HCT116 (cell line): ENCODE measurements at regions not wholly inside any gene's neighbourhood (a gene's known extent, or its start where the extent isn't known, plus 50 kb on each side); places are given as distances from the start of the nearest gene placed in this dataset.

ENCODE experiments used
- ATAC-seq: fragments of 200-7000 bp; cut with Tn5 transposase; 2 replicates; pipeline ENCODE4 v1.9.1; 2020; ENCODE audit warnings: mild to moderate bottlenecking, moderate library complexity
- BruUV-seq: library from RNA; stranded (reverse); fragments of 400-500 nt; replicated peaks from 2 replicates; lab custom pipeline; 2021; lab: Mats Ljungman, UMichigan
- CTCF ChIA-PET: fragments of 300-600 bp; sonication (Branson Sonifier 250); formaldehyde crosslinking; loops from one replicate; lab custom pipeline; 2021; ENCODE audit warnings: antibody characterized with exemption; lab: Charles Lee
- POLR2A ChIA-PET: fragments of 300-600, 350-600 bp; sonication (Branson Sonifier 250); formaldehyde crosslinking; loops from one replicate; lab custom pipeline; 2021; ENCODE audit warnings: antibody characterized with exemption; lab: Charles Lee
- RAD21 ChIA-PET, 2 experiments: fragments of 300-600 bp; sonication (Branson Sonifier 250); formaldehyde crosslinking; loops; one replicate each; lab custom pipeline; 2023; ENCODE audit warnings: low total read pairs in 2 of 2; ENCODE audit not compliant: uncharacterized antibody in 2 of 2, unreplicated experiment in 2 of 2, low non-redundant PET in 1 of 2; lab: Charles Lee
- DNase-seq: peaks from one replicate; pipeline ENCODE4 v3.0.0-alpha.2; 2010; ENCODE audit warnings: low read depth, low spot score
- H2AFZ ChIP-seq: fragments of 200-600 bp; shearing (Covaris generic), sonication (generic); 2 replicates; pipeline ENCODE4 v1.6.1; 2017; ENCODE audit warnings: low read depth, mixed run types, mixed read lengths, antibody characterized with exemption, low read length; ENCODE audit not compliant: poor library complexity, severe bottlenecking
- H3K27ac ChIP-seq: 2 replicates; pipeline ENCODE4 v1.5.1; 2012; ENCODE audit warnings: low read depth, low read length
- H3K27me3 ChIP-seq: fragments of 200-600 bp; sonication (generic); 2 replicates; pipeline ENCODE4 v1.6.1; 2016; ENCODE audit warnings: mixed run types, low read length, mixed read lengths; ENCODE audit not compliant: insufficient read depth
- H3K36me3 ChIP-seq, 2 experiments: fragments of 200-500 bp in 1 of 2; fragments of 200-600 bp in 1 of 2; sonication (Bioruptor generic) in 1 of 2; sonication (generic) in 1 of 2; 2 replicates each; pipeline versions ENCODE4 v1.5.1 to v1.6.1; 2014 to 2016; ENCODE audit warnings: low read length in 2 of 2, inconsistent platforms in 1 of 2, mixed read lengths in 1 of 2, mixed run types in 1 of 2; ENCODE audit not compliant: insufficient read depth in 2 of 2, control insufficient read depth in 1 of 2
- H3K4me1 ChIP-seq, 2 experiments: fragments of 200-600 bp in 1 of 2; sonication (generic) in 1 of 2; 2 replicates each; pipeline versions ENCODE4 v1.5.1 to v1.6.1; 2012 to 2017; ENCODE audit warnings: low read length in 2 of 2, inconsistent platforms in 1 of 2, mild to moderate bottlenecking in 1 of 2, mixed read lengths in 1 of 2, mixed run types in 1 of 2, moderate library complexity in 1 of 2; ENCODE audit not compliant: insufficient read depth in 2 of 2, control insufficient read depth in 1 of 2
- H3K4me2 ChIP-seq: fragments of 200-600 bp; sonication (generic); 2 replicates; pipeline ENCODE4 v1.6.1; 2017; ENCODE audit warnings: mixed run types, low read length, mixed read lengths
- H3K4me3 ChIP-seq, 2 experiments: fragments of 200-600 bp in 1 of 2; sonication (generic) in 1 of 2; replicated peaks in 1 of 2; 2 replicates each; pipeline ENCODE4 v1.5.1; 2011 to 2016; ENCODE audit warnings: low read length in 2 of 2, control low read depth in 1 of 2, low read depth in 1 of 2, mild to moderate bottlenecking in 1 of 2, mixed read lengths in 1 of 2, mixed run types in 1 of 2
- H3K79me2 ChIP-seq: fragments of 200-600 bp; sonication (generic); 2 replicates; pipeline ENCODE4 v1.6.1; 2017; ENCODE audit warnings: mild to moderate bottlenecking, mixed run types, low read length, moderate library complexity, mixed read lengths; ENCODE audit not compliant: insufficient read depth
- H3K9ac ChIP-seq: fragments of 200-600 bp; sonication (generic); 2 replicates; pipeline ENCODE4 v1.6.1; 2016; ENCODE audit warnings: low read length, mixed read lengths
- H3K9me2 ChIP-seq: fragments of 200-600 bp; sonication (generic), shearing (Covaris generic); 2 replicates; pipeline ENCODE4 v1.6.1; 2017; ENCODE audit warnings: mixed run types, mild to moderate bottlenecking, moderate library complexity; ENCODE audit not compliant: insufficient read depth
- H3K9me3 ChIP-seq, 2 experiments: fragments of 200-500 bp in 1 of 2; fragments of 200-600 bp in 1 of 2; sonication (Bioruptor generic) in 1 of 2; sonication (generic) in 1 of 2; 2 replicates each; pipeline ENCODE4 v1.6.1; 2014 to 2017; ENCODE audit warnings: low read length in 2 of 2, mixed read lengths in 2 of 2, inconsistent platforms in 1 of 2, low read depth in 1 of 2, mild to moderate bottlenecking in 1 of 2, mixed run types in 1 of 2, moderate library complexity in 1 of 2; ENCODE audit not compliant: control insufficient read depth in 1 of 2, insufficient read depth in 1 of 2
- H4K20me1 ChIP-seq: fragments of 200-600 bp; sonication (generic), shearing (Covaris generic); 2 replicates; pipeline ENCODE4 v1.6.1; 2017; ENCODE audit warnings: mixed run types, mild to moderate bottlenecking, moderate library complexity; ENCODE audit not compliant: insufficient read depth
- CEBPB ChIP-seq: IDR thresholded peaks from 2 replicates; pipeline ENCODE4 v1.6.1; 2012; ENCODE audit warnings: low read depth
- EZH2 ChIP-seq: fragments of 200-600 bp; sonication (generic); IDR thresholded peaks from 2 replicates; pipeline ENCODE4 v1.6.1; 2017; ENCODE audit warnings: antibody characterized with exemption, mixed run types
- POLR2A ChIP-seq: IDR thresholded peaks from 2 replicates; pipeline ENCODE4 v1.7.0; 2011; ENCODE audit warnings: borderline replicate concordance; ENCODE audit not compliant: insufficient read depth, insufficient read length; ENCODE audit errors: extremely low read depth
- RAD21 ChIP-seq: IDR thresholded peaks from 2 replicates; pipeline ENCODE4 v1.6.1; 2012; ENCODE audit warnings: low read depth, mild to moderate bottlenecking
- SIN3A ChIP-seq: IDR thresholded peaks from 2 replicates; pipeline ENCODE4 v1.6.1; 2012; ENCODE audit warnings: low read depth
- SP1 ChIP-seq: IDR thresholded peaks from 2 replicates; pipeline ENCODE4 v1.6.1; 2012; ENCODE audit warnings: low read depth
- SRF ChIP-seq: IDR thresholded peaks from 2 replicates; pipeline ENCODE4 v1.6.1; 2012; ENCODE audit warnings: low read depth
- YY1 ChIP-seq: IDR thresholded peaks from 2 replicates; pipeline ENCODE4 v1.6.1; 2011; ENCODE audit warnings: low read length, low read depth, moderate library complexity, mild to moderate bottlenecking; ENCODE audit not compliant: insufficient replicate concordance; ENCODE audit errors: extremely low read depth
- ZFX ChIP-seq: fragments of 450-650 bp; IDR thresholded peaks from 2 replicates; pipeline ENCODE4 v1.6.1; 2017
- intact Hi-C: fragments of 100-400 bp; cut with micrococcal nuclease; formaldehyde crosslinking; loops from 2 replicates; pipeline ENCODE4 v1.10.0; 2022
- TF ChIP-seq, protein P1 (sequence below): IDR thresholded peaks from 2 replicates; pipeline ENCODE4 v1.6.1; 2012; ENCODE audit warnings: low read depth
- TF ChIP-seq, protein P2 (sequence below): IDR thresholded peaks from 2 replicates; pipeline ENCODE4 v1.6.1; 2012
- TF ChIP-seq, protein P3 (sequence below), 3 experiments: fragments of 200-600 bp in 1 of 3; sonication (generic) in 1 of 3; IDR thresholded peaks in 2 of 3; conservative IDR thresholded peaks in 1 of 3; 2 replicates each; pipeline ENCODE4 v1.5.1; 2012 to 2017; ENCODE audit warnings: low read depth in 2 of 3, low read length in 2 of 3, antibody characterized with exemption in 1 of 3, borderline replicate concordance in 1 of 3, control low read depth in 1 of 3, mild to moderate bottlenecking in 1 of 3, mixed read lengths in 1 of 3, mixed run types in 1 of 3, moderate library complexity in 1 of 3; ENCODE audit not compliant: insufficient read depth in 1 of 3

DNA sequence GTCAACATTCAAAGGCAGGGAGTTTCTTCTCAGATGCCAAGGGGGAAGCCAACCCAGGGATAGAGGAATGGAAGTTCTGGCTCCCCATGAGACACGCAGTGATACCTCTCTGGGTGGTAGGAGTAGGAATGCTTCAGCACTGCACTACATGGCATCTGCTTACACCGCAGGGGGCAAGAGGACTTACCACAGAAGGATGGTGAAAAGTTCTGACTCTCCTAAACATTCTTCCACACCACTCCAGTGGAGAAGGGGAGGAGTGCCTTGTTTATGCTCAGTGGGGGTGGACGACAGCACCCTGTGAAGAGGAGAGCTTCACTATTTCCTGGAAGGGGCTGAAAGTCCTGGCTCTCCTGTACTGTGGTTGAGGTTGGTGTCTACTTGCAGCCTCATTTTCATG lies 1011.3 kb upstream of the WWC1 start:
- Histone ChIP-seq H3K9ac (no peak overlapping the region), H3K4me3 (no peak overlapping the region), H2AFZ (no peak overlapping the region), H3K9me2 (no peaks in the 10 kb centered on the region), H3K79me2 (no peaks in the 10 kb centered on the region), H3K27ac (no peak overlapping the region), H3K27me3 (no peaks in the 10 kb centered on the region), H4K20me1 (no peaks in the 10 kb centered on the region), H3K4me2 (no peak overlapping the region), H3K4me1 (no peaks in the 10 kb centered on the region), H3K36me3 (no peaks in the 10 kb centered on the region), H3K9me3 (peaks cover 0 to 3% of the 10 kb centered on the region in 2 experiments; a peak in 1 of 4 replicates)
- ATAC-seq = no peak
- CTCF ChIA-PET = no interaction called here
- RAD21 ChIA-PET = no interaction called here
- DNase-seq = no peak
- intact Hi-C loops = no loop called here
- no TSS peak for BruUV-seq
- POLR2A ChIA-PET = no interaction called here
- no peak for TF ChIP-seq ZFX
- TF ChIP-seq RAD21 = no peak
- TF ChIP-seq, protein P1, sequence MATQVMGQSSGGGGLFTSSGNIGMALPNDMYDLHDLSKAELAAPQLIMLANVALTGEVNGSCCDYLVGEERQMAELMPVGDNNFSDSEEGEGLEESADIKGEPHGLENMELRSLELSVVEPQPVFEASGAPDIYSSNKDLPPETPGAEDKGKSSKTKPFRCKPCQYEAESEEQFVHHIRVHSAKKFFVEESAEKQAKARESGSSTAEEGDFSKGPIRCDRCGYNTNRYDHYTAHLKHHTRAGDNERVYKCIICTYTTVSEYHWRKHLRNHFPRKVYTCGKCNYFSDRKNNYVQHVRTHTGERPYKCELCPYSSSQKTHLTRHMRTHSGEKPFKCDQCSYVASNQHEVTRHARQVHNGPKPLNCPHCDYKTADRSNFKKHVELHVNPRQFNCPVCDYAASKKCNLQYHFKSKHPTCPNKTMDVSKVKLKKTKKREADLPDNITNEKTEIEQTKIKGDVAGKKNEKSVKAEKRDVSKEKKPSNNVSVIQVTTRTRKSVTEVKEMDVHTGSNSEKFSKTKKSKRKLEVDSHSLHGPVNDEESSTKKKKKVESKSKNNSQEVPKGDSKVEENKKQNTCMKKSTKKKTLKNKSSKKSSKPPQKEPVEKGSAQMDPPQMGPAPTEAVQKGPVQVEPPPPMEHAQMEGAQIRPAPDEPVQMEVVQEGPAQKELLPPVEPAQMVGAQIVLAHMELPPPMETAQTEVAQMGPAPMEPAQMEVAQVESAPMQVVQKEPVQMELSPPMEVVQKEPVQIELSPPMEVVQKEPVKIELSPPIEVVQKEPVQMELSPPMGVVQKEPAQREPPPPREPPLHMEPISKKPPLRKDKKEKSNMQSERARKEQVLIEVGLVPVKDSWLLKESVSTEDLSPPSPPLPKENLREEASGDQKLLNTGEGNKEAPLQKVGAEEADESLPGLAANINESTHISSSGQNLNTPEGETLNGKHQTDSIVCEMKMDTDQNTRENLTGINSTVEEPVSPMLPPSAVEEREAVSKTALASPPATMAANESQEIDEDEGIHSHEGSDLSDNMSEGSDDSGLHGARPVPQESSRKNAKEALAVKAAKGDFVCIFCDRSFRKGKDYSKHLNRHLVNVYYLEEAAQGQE = no peak
- no peak for TF ChIP-seq CEBPB
- no peak for TF ChIP-seq SIN3A
- TF ChIP-seq, protein P2, sequence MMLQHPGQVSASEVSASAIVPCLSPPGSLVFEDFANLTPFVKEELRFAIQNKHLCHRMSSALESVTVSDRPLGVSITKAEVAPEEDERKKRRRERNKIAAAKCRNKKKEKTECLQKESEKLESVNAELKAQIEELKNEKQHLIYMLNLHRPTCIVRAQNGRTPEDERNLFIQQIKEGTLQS = no peak
- TF ChIP-seq POLR2A = no peak
- TF ChIP-seq SP1 = no peak
- TF ChIP-seq, protein P3, sequence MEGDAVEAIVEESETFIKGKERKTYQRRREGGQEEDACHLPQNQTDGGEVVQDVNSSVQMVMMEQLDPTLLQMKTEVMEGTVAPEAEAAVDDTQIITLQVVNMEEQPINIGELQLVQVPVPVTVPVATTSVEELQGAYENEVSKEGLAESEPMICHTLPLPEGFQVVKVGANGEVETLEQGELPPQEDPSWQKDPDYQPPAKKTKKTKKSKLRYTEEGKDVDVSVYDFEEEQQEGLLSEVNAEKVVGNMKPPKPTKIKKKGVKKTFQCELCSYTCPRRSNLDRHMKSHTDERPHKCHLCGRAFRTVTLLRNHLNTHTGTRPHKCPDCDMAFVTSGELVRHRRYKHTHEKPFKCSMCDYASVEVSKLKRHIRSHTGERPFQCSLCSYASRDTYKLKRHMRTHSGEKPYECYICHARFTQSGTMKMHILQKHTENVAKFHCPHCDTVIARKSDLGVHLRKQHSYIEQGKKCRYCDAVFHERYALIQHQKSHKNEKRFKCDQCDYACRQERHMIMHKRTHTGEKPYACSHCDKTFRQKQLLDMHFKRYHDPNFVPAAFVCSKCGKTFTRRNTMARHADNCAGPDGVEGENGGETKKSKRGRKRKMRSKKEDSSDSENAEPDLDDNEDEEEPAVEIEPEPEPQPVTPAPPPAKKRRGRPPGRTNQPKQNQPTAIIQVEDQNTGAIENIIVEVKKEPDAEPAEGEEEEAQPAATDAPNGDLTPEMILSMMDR (IDR thresholded peaks at IDR 0.05 in 2 of 3, conservative IDR thresholded peaks at IDR 0.05 in 1 of 3; ENCODE audit: borderline replicate concordance in 1 of 3, insufficient read depth in 1 of 3, low read depth in 2 of 3, low read length in 2 of 3) = no peak
- TF ChIP-seq SRF = no peak
- no peak for TF ChIP-seq YY1
- no peak for TF ChIP-seq EZH2
